GM18502 (cell line): ENCODE measurements at regions not wholly inside any gene's neighbourhood (a gene's known extent, or its start where the extent isn't known, plus 50 kb on each side); places are given as distances from the start of the nearest gene placed in this dataset.

Experiments used
- ATAC-seq: cut with Tn5 transposase; IDR thresholded peaks from one replicate; pipeline ENCODE4 v1.9.1; 2021; ENCODE audit warnings: mild to moderate bottlenecking; ENCODE audit not compliant: unreplicated experiment, poor library complexity

- no peak for ATAC-seq
Measured at GRCh38 chr12:87796961-87797516, 232.2 kb downstream of the C12orf50 start.

GRCh38 chr12:87795555-87795954, 233.6 kb downstream of the C12orf50 start:
- no peak for ATAC-seq

GRCh38 chr12:87794854-87795253, 234.3 kb downstream of the C12orf50 start:
- no peak for ATAC-seq

- ATAC-seq = no peak
Measured at GRCh38 chr12:87793131-87793530, 236.1 kb downstream of the C12orf50 start.

- no peak for ATAC-seq
Measured at GRCh38 chr12:87784350-87784749, 244.9 kb downstream of the C12orf50 start.

GRCh38 chr12:87783467-87783866, 245.7 kb downstream of the C12orf50 start:
- ATAC-seq = no peak

- ATAC-seq = no peak
Measured at GRCh38 chr12:87782838-87783237, 246.4 kb downstream of the C12orf50 start.

- ATAC-seq = no peak
Measured at GRCh38 chr12:87779858-87780498, 249.2 kb downstream of the C12orf50 start.

- ATAC-seq = no peak
Measured at GRCh38 chr12:87779016-87779415, 250.2 kb downstream of the C12orf50 start.

- ATAC-seq = no peak
Measured at GRCh38 chr12:87778065-87778464, 251.1 kb downstream of the C12orf50 start.

GRCh38 chr12:87775784-87776183, 253.4 kb downstream of the C12orf50 start:
- no peak for ATAC-seq

- no peak for ATAC-seq
Measured at GRCh38 chr12:87775051-87775450, 254.2 kb downstream of the C12orf50 start.

GRCh38 chr12:87772401-87772800, 256.8 kb downstream of the C12orf50 start:
- ATAC-seq = no peak

- ATAC-seq = no peak
Measured at GRCh38 chr12:87768501-87769287, 260.5 kb downstream of the C12orf50 start.

- no peak for ATAC-seq
Measured at GRCh38 chr12:87766044-87766443, 263.2 kb downstream of the C12orf50 start.

GRCh38 chr12:87760943-87761342, 268.3 kb downstream of the C12orf50 start:
- no peak for ATAC-seq

- no peak for ATAC-seq
Measured at GRCh38 chr12:87758271-87758670, 270.9 kb downstream of the C12orf50 start.

- no peak for ATAC-seq
Measured at GRCh38 chr12:87756721-87757120, 272.5 kb downstream of the C12orf50 start.

GRCh38 chr12:87756111-87756510, 273.1 kb downstream of the C12orf50 start:
- no peak for ATAC-seq

- no peak for ATAC-seq
Measured at GRCh38 chr12:87728931-87729593, 300.1 kb downstream of the C12orf50 start.

- ATAC-seq = no peak
Measured at GRCh38 chr12:87720967-87721366, 308.2 kb downstream of the C12orf50 start.
